Spleen (tissue), 7 donors: ENCODE measurements at regions not wholly inside any gene's neighbourhood (a gene's known extent, or its start where the extent isn't known, plus 50 kb on each side); places are given as distances from the start of the nearest gene placed in this dataset.
A peak's percentile ranks its signal among the peaks of the same experiment; 100 is the strongest.

Experiments used
- POLR2A ChIP-seq, 3 donors: fragments of 450-650 bp; IDR thresholded peaks; one replicate each; pipeline ENCODE4 v1.5.1; 2017; ENCODE audit warnings: antibody characterized with exemption in 3 of 3, mild to moderate bottlenecking in 1 of 3
- POLR2AphosphoS5 ChIP-seq, 3 donors: sonication (generic); formaldehyde crosslinking; IDR thresholded peaks; one replicate each; pipeline ENCODE4 v1.5.1; 2017; ENCODE audit warnings: antibody characterized with exemption in 3 of 3
- TF ChIP-seq, protein P1 (sequence below), 11 experiments: fragments of 200-600 bp in 7 of 11; fragments of 450-650 bp in 4 of 11; sonication (generic) in 4 of 11; IDR thresholded peaks in 8 of 11; conservative IDR thresholded peaks in 3 of 11; 1 replicate in 7 of 11; 2 replicates in 4 of 11; pipeline versions ENCODE4 v1.4.0 to v1.8.0; 2016 to 2021; ENCODE audit warnings: antibody characterized with exemption in 11 of 11, inconsistent platforms in 4 of 11, mild to moderate bottlenecking in 1 of 11
- donor health status: DM: no; HTN: no; CAD: no; lungs with moderate emphysema.
- donor health status: DM: no; HTN: no; CAD: no.
- donor health status: DM: no; HTN: no; CAD: no.

DNA sequence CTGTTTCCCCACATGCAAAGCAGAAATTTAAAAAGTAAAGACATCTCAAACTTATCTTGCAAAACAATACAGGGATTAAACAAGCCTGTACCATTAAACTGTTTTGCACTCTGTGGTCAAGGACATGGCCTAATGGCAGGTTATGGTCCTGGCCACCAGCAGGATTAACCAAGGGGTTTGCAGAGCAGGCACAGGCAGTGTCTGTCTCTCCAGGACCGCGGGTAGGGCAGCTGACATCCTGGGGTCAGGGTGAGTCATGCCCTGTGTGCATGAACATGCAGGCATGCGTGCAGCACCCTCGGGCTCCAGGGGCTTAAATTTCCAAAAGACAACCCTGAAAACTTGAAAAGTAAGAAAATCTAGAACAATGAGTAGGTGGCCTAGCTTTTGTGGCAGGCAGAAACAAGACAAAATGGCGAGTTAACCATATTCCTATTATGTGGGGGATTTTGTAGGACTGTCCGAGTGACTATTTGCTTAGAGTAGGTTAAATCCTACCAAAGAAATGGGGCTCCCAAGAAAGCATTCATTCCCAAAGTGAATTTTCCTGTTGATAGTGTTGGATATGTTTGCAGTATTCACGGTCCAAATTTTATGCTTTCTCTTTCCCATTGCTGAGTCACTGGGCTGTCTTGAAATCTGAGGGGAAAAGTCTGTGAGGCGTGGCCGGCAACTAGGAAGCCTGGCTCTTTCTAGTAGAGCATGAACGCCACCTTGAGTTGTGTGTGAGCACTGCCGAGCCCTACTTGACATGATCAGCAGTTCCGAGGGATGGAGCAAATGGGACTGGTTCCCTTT lies 158.4 kb upstream of the FAM20A start:
- TF ChIP-seq POLR2A (IDR thresholded peaks at IDR 0.05) (no peak), POLR2AphosphoS5 (IDR thresholded peaks at IDR 0.05) (peak in 2 of 3 donors; percentile 54 to 58)
- TF ChIP-seq, protein P1, sequence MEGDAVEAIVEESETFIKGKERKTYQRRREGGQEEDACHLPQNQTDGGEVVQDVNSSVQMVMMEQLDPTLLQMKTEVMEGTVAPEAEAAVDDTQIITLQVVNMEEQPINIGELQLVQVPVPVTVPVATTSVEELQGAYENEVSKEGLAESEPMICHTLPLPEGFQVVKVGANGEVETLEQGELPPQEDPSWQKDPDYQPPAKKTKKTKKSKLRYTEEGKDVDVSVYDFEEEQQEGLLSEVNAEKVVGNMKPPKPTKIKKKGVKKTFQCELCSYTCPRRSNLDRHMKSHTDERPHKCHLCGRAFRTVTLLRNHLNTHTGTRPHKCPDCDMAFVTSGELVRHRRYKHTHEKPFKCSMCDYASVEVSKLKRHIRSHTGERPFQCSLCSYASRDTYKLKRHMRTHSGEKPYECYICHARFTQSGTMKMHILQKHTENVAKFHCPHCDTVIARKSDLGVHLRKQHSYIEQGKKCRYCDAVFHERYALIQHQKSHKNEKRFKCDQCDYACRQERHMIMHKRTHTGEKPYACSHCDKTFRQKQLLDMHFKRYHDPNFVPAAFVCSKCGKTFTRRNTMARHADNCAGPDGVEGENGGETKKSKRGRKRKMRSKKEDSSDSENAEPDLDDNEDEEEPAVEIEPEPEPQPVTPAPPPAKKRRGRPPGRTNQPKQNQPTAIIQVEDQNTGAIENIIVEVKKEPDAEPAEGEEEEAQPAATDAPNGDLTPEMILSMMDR (IDR thresholded peaks at IDR 0.05 in 8 of 11, conservative IDR thresholded peaks at IDR 0.05 in 3 of 11), result peak; percentile 49 to 87 (median 72)
